Loucy (cell line): ENCODE measurements at regions not wholly inside any gene's neighbourhood (a gene's known extent, or its start where the extent isn't known, plus 50 kb on each side); places are given as distances from the start of the nearest gene placed in this dataset.

Experiments
- H2AFZ ChIP-seq: fragments of 200-600 bp; sonication (generic); 2 replicates; pipeline ENCODE4 v1.6.0; 2016; ENCODE audit warnings: antibody characterized with exemption, mild to moderate bottlenecking, low read length, moderate library complexity
- H3F3A ChIP-seq: fragments of 200-600 bp; 2 replicates; pipeline ENCODE4 v1.6.0; 2016; ENCODE audit warnings: antibody characterized with exemption, low read depth, mild to moderate bottlenecking
- H3K27me3 ChIP-seq: fragments of 200-600 bp; sonication (generic); 2 replicates; pipeline ENCODE4 v1.6.1; 2014; ENCODE audit warnings: low read length, mild to moderate bottlenecking; ENCODE audit not compliant: insufficient read depth, poor library complexity, severe bottlenecking
- H3K36me3 ChIP-seq: fragments of 200-600 bp; sonication (generic); 2 replicates; pipeline ENCODE4 v1.6.1; 2016; ENCODE audit warnings: low read length; ENCODE audit not compliant: insufficient read depth
- H3K4me1 ChIP-seq: fragments of 200-600 bp; sonication (generic); 2 replicates; pipeline ENCODE4 v1.5.1; 2014; ENCODE audit warnings: low read length, mild to moderate bottlenecking; ENCODE audit not compliant: insufficient read depth, poor library complexity, severe bottlenecking
- H3K4me2 ChIP-seq: fragments of 200-600 bp; sonication (generic); 2 replicates; pipeline ENCODE4 v1.6.0; 2014; ENCODE audit warnings: antibody characterized with exemption, low read length, low read depth, mild to moderate bottlenecking; ENCODE audit not compliant: poor library complexity, severe bottlenecking
- H3K4me3 ChIP-seq: fragments of 200-600 bp; sonication (generic); 2 replicates; pipeline ENCODE4 v1.5.1; 2014; ENCODE audit warnings: low read length, mild to moderate bottlenecking, mixed read lengths; ENCODE audit not compliant: poor library complexity, severe bottlenecking
- H3K79me2 ChIP-seq: fragments of 200-600 bp; sonication (generic); 2 replicates; pipeline ENCODE4 v1.6.1; 2014; ENCODE audit warnings: low read length; ENCODE audit not compliant: insufficient read depth
- H3K9ac ChIP-seq: fragments of 200-600 bp; sonication (generic); 2 replicates; pipeline ENCODE4 v1.6.0; 2014; ENCODE audit warnings: mild to moderate bottlenecking, low read depth, low read length, moderate library complexity; ENCODE audit not compliant: poor library complexity, severe bottlenecking
- H3K9me2 ChIP-seq: fragments of 200-600 bp; sonication (generic); replicated peaks from 2 replicates; pipeline ENCODE4 v1.6.1; 2016; ENCODE audit warnings: low read depth, low read length, mixed read lengths
- H3K9me3 ChIP-seq: fragments of 200-600 bp; sonication (generic); 2 replicates; pipeline ENCODE4 v1.6.1; 2014; ENCODE audit warnings: mild to moderate bottlenecking, antibody characterized with exemption, low read length, low read depth; ENCODE audit not compliant: insufficient read depth
- H4K20me1 ChIP-seq: fragments of 200-600 bp; sonication (generic); 2 replicates; pipeline ENCODE4 v1.6.0; 2014; ENCODE audit warnings: antibody characterized with exemption, low read length, mild to moderate bottlenecking; ENCODE audit not compliant: insufficient read depth, poor library complexity, severe bottlenecking
- EZH2phosphoT487 ChIP-seq: fragments of 200-600 bp; IDR thresholded peaks from 2 replicates; pipeline ENCODE4 v1.6.1; 2018; ENCODE audit warnings: antibody characterized with exemption, mild to moderate bottlenecking, moderate library complexity, borderline replicate concordance
- TF ChIP-seq, protein P1 (sequence below): fragments of 200-600 bp; sonication (generic); conservative IDR thresholded peaks from 2 replicates; pipeline ENCODE4 v1.5.1; 2014; ENCODE audit warnings: mild to moderate bottlenecking, antibody characterized with exemption, low read length

DNA sequence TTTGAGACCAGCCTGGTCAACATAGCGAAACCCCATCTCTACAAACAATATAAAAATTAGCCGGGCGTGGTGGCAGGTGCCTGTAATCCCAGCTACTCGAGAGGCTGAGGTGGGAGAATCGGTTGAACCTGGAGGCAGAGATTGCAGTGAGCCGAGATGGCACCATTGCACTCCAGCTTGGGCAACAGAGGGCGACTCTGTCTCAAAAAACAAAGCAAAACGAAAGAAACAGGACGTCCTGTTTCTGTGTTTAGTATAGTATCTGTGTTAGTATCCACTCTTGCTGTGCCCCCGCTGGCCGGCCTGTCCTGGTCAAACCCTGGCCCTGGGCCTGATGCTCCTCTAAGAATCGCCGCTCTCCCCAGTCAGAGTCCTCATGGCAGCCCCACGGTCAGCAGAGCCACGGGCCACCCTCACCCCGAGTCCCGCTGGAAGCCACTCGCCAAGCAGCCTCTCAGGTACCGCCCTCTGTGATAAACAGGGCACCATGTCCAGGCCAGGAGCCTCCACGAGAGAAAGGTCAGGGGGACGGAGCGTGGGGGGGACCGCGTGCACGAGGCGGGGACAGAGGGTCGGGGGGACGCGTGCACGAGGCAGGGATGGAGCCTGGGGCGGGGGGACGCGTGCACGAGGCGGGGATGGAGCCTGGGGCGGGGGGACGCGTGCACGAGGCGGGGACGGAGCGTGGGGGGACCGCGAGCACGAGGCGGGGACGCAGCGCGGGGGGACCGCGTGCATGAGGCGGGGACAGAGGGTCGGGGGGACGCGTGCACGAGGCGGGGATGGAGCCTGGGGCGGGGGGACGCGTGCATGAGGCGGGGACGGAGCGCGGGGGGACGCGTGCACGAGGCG is 384.5 kb downstream of the SMOC2 start:
- Histone ChIP-seq H3K4me2 (no peak overlapping the region), H4K20me1 (no peaks in the 10 kb centered on the region), H3K4me3 (no peak overlapping the region), H3K36me3 (no peaks in the 10 kb centered on the region), H3K9ac (no peak overlapping the region), H3F3A (no peaks in the 10 kb centered on the region), H3K27me3 (no peaks in the 10 kb centered on the region), H3K4me1 (no peaks in the 10 kb centered on the region), H3K9me3 (peaks cover 2% of the 10 kb centered on the region; the same call in 1 of the 2 replicates), H3K79me2 (no peaks in the 10 kb centered on the region), H3K9me2 (no peaks in the 10 kb centered on the region), H2AFZ (no peak overlapping the region)
- no peak for TF ChIP-seq EZH2phosphoT487
- TF ChIP-seq, protein P1, sequence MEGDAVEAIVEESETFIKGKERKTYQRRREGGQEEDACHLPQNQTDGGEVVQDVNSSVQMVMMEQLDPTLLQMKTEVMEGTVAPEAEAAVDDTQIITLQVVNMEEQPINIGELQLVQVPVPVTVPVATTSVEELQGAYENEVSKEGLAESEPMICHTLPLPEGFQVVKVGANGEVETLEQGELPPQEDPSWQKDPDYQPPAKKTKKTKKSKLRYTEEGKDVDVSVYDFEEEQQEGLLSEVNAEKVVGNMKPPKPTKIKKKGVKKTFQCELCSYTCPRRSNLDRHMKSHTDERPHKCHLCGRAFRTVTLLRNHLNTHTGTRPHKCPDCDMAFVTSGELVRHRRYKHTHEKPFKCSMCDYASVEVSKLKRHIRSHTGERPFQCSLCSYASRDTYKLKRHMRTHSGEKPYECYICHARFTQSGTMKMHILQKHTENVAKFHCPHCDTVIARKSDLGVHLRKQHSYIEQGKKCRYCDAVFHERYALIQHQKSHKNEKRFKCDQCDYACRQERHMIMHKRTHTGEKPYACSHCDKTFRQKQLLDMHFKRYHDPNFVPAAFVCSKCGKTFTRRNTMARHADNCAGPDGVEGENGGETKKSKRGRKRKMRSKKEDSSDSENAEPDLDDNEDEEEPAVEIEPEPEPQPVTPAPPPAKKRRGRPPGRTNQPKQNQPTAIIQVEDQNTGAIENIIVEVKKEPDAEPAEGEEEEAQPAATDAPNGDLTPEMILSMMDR = no peak

DNA sequence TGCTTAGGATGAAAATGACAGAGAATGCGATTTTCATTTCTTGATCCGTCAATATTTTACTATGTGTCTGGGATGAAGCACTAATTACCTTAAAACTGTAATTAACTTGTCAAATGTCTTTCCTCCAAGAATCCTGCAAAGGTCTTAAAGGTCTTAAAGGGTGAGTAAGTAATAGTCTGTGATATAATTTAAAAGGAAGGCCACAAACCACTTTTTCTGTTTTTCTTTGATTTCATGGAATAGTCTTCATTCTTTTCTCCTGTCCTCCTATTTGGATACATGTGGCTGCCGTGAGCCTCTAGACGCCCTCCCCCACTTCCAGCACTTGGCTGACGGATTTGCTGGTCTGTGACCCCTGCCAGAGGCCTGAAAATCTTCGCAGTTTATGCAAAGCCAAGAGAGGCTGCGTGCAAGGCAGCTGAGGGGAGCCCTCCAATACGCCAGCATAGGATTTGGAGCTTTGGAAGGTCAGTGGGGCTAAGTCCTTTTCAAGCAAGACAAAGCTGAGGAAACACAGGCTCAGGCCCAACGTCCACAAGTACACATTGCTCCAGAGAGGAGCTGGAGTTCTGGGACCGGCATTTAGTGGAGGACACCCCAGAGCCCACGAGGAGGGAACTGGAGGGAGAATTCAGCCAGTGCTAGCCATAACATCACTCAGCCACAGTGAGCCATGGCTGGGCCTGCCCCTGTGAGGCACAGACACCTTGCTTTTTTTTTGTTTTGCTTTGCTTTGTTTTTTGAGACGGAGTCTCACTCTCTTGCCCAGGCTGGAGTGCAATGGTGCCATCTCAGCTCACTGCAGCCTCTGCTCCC is 382.6 kb downstream of the SMOC2 start:
- Histone ChIP-seq H3K27me3 (no peaks in the 10 kb centered on the region), H3K9me3 (peaks cover 8% of the 10 kb centered on the region; the same call in 1 of the 2 replicates)

DNA sequence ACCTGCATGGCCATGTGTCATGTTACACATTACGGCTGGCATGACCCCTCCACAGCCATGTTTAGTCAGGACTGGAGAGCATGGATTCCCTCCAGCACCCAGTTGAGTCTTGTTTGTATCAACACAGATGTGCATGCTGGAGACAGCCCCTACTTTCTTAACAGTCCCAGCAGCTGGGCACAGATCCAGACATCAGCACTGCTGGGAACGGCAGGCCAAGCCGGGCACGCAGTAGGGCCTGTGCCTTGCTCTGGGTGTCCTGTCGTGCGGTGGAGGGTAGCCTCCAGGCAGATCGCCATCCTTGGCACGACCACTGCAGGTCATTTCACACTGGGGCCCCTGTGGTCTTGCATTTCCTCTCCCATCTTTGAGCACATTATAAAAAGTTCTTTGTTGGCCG is 381.4 kb downstream of the SMOC2 start:
- Histone ChIP-seq H3K27me3 (no peaks in the 10 kb centered on the region), H3F3A (no peaks in the 10 kb centered on the region), H3K4me1 (no peaks in the 10 kb centered on the region), H3K79me2 (no peaks in the 10 kb centered on the region), H3K9ac (no peak overlapping the region), H3K9me3 (peaks cover 13% of the 10 kb centered on the region; the same call in 1 of the 2 replicates), H4K20me1 (no peaks in the 10 kb centered on the region), H3K4me3 (no peak overlapping the region), H2AFZ (no peak overlapping the region), H3K36me3 (no peaks in the 10 kb centered on the region), H3K9me2 (no peaks in the 10 kb centered on the region), H3K4me2 (no peak overlapping the region)
- TF ChIP-seq, protein P1 = no peak
- no peak for TF ChIP-seq EZH2phosphoT487

More for the DNA sequence above, 382.6 kb downstream of the SMOC2 start:
- TF ChIP-seq, protein P1 = no peak
- TF ChIP-seq EZH2phosphoT487 = no peak
- Histone ChIP-seq H3K9me2 (no peaks in the 10 kb centered on the region), H3K9ac (no peak overlapping the region), H3K4me3 (no peak overlapping the region), H3K4me2 (no peak overlapping the region), H3K4me1 (no peaks in the 10 kb centered on the region), H2AFZ (no peak overlapping the region), H3K36me3 (no peaks in the 10 kb centered on the region), H3F3A (no peaks in the 10 kb centered on the region), H3K79me2 (no peaks in the 10 kb centered on the region), H4K20me1 (no peaks in the 10 kb centered on the region)
